GM12873 (cell line): ENCODE measurements at regions not wholly inside any gene's neighbourhood (a gene's known extent, or its start where the extent isn't known, plus 50 kb on each side); places are given as distances from the start of the nearest gene placed in this dataset.

Source experiments
- TF ChIP-seq, protein P1 (sequence below): IDR thresholded peaks from 2 replicates; pipeline ENCODE4 v1.5.1; 2012; ENCODE audit warnings: low read depth, mild to moderate bottlenecking, moderate library complexity, low read length, control low read depth; ENCODE audit not compliant: insufficient read depth; ENCODE audit errors: missing control alignments

DNA sequence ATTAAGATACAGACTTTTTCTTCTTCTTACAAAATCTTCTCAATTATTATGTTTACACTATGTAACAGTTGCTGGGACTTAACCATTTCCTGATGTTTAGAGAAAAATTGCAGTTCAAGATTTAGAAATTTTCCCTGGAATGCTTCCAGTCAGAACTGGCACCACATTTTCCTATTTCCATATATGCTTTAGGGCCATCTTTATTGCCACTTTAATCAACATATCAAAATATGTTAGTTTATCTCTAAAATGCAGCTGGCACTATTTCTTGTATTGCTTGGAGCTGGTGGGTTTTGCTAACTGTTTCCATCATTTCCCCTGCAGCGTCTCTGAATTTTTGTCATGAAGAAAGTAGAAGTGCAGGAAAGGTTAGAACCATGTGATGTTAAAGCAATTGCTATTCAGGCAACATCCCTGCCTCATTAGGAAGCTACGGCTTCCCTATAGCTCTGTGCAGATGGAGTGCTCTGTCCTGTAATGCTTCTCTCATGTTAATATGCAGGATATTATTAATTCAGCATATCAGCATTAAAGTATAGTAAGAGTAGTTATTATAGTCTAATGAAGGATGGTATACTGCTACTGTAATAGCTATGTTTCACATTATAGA lies 269.1 kb downstream of the MTRR start:
- TF ChIP-seq, protein P1, sequence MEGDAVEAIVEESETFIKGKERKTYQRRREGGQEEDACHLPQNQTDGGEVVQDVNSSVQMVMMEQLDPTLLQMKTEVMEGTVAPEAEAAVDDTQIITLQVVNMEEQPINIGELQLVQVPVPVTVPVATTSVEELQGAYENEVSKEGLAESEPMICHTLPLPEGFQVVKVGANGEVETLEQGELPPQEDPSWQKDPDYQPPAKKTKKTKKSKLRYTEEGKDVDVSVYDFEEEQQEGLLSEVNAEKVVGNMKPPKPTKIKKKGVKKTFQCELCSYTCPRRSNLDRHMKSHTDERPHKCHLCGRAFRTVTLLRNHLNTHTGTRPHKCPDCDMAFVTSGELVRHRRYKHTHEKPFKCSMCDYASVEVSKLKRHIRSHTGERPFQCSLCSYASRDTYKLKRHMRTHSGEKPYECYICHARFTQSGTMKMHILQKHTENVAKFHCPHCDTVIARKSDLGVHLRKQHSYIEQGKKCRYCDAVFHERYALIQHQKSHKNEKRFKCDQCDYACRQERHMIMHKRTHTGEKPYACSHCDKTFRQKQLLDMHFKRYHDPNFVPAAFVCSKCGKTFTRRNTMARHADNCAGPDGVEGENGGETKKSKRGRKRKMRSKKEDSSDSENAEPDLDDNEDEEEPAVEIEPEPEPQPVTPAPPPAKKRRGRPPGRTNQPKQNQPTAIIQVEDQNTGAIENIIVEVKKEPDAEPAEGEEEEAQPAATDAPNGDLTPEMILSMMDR = no peak

GRCh38 chr5:8138884-8139283 lies 269.9 kb downstream of the MTRR start:
- TF ChIP-seq, protein P1 = no peak

DNA sequence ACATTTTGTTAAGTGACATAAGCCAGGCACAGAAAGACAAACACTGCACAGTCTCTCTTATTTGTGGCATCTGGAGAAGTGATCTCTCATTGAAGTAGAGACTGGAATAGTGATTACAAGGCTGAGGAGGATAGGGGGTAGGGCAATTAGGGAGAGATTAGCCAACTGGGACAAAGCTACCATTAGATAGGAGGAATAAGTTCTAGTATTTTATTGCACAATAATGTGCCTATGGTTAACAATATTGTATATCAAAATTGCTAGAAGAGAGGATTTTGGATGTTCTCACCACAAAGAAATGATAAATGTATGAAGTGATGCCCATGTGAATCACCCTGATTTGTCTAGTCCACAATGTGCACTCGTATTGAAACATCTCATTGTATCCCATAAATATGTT lies 281.8 kb downstream of the MTRR start:
- TF ChIP-seq, protein P1 = no peak

GRCh38 chr5:8156706-8157105 lies 287.8 kb downstream of the MTRR start:
- TF ChIP-seq, protein P1 = no peak

GRCh38 chr5:8157320-8157822 lies 288.4 kb downstream of the MTRR start:
- TF ChIP-seq, protein P1 = no peak

GRCh38 chr5:8176101-8176693 lies 307.2 kb downstream of the MTRR start:
- TF ChIP-seq, protein P1 = no peak

- TF ChIP-seq, protein P1 = peak; percentile 99
Observed at GRCh38 chr5:8184455-8185063, 315.6 kb downstream of the MTRR start.
